GM23248 (cell line): ENCODE measurements at regions not wholly inside any gene's neighbourhood (a gene's known extent, or its start where the extent isn't known, plus 50 kb on each side); places are given as distances from the start of the nearest gene placed in this dataset.

Source experiments
- EZH2 ChIP-seq: fragments of 200-600 bp; sonication (generic); IDR thresholded peaks from 2 replicates; pipeline ENCODE4 v1.6.1; 2018; ENCODE audit warnings: antibody characterized with exemption, mild to moderate bottlenecking; ENCODE audit not compliant: insufficient read depth, poor library complexity, severe bottlenecking
- EZH2phosphoT487 ChIP-seq: fragments of 200-600 bp; sonication (generic); IDR thresholded peaks from 2 replicates; pipeline ENCODE4 v1.6.1; 2018; ENCODE audit warnings: antibody characterized with exemption, moderate library complexity, mild to moderate bottlenecking, low read depth; ENCODE audit not compliant: insufficient read depth

- TF ChIP-seq EZH2 (no peak), EZH2phosphoT487 (no peak)
These were observed 64.2 kb upstream of the KIF26B start for GRCh38 chr1:245090491-245091090.
